Neural cell (in vitro differentiated cells): ENCODE measurements at regions not wholly inside any gene's neighbourhood (a gene's known extent, or its start where the extent isn't known, plus 50 kb on each side); places are given as distances from the start of the nearest gene placed in this dataset.

ENCODE experiments used
- CTCF ChIP-seq: fragments of 450-650 bp; IDR thresholded peaks from 2 replicates; pipeline ENCODE4 v1.5.1; 2014; ENCODE audit warnings: antibody characterized with exemption, mild to moderate bottlenecking, moderate library complexity; ENCODE audit not compliant: poor library complexity, severe bottlenecking
- EZH2 ChIP-seq: fragments of 200-600, 300-800 bp; shearing (Covaris generic), sonication (generic); IDR thresholded peaks from 2 replicates; pipeline ENCODE4 v1.6.1; 2014; ENCODE audit warnings: antibody characterized with exemption, low read length, borderline replicate concordance, mild to moderate bottlenecking; ENCODE audit not compliant: insufficient read depth, poor library complexity, severe bottlenecking
- RAD21 ChIP-seq: fragments of 450-650 bp; conservative IDR thresholded peaks from 2 replicates; pipeline ENCODE4 v1.6.1; 2014; ENCODE audit warnings: antibody characterized with exemption, mild to moderate bottlenecking, moderate library complexity

- TF ChIP-seq EZH2 (no peak), CTCF (no peak), RAD21 (no peak)
Observed at GRCh38 chr13:34175551-34175950, 357.6 kb downstream of the RFC3 start.
